Central memory CD4-positive, alpha-beta T cell (primary cell): ENCODE measurements at regions not wholly inside any gene's neighbourhood (a gene's known extent, or its start where the extent isn't known, plus 50 kb on each side); places are given as distances from the start of the nearest gene placed in this dataset.
"Not testable (repeated sequence)": the region's sequence is repeated elsewhere in the genome, so short reads cannot be mapped to it uniquely, and the experiment has no call there.

Source experiments
- DNase-seq: peaks from one replicate; pipeline ENCODE4 v3.0.0; 2022

GRCh38 chr1:70674941-70675685 is 264.0 kb downstream of the CTH start:
- no peak for DNase-seq

GRCh38 chr1:70675737-70676156 is 264.7 kb downstream of the CTH start:
- no peak for DNase-seq

- DNase-seq, result peak; percentile 18
These were observed 274.5 kb downstream of the CTH start for GRCh38 chr1:70685300-70686286.

GRCh38 chr1:70688580-70688979 is 277.5 kb downstream of the CTH start:
- no peak for DNase-seq

GRCh38 chr1:70706381-70707037 is 295.4 kb downstream of the CTH start:
- no peak for DNase-seq

- DNase-seq, result no peak
These were observed 296.1 kb downstream of the CTH start for GRCh38 chr1:70707214-70707613.

- DNase-seq, result no peak
These were observed 303.1 kb downstream of the CTH start for GRCh38 chr1:70714149-70714548.

GRCh38 chr1:70717211-70717610 is 306.1 kb downstream of the CTH start:
- no peak for DNase-seq

- no peak for DNase-seq
These were observed 306.6 kb downstream of the CTH start for GRCh38 chr1:70717656-70718055.

GRCh38 chr1:70718086-70718630 is 307.1 kb downstream of the CTH start:
- DNase-seq, result no peak

GRCh38 chr1:70719154-70719553 is 308.1 kb downstream of the CTH start:
- no peak for DNase-seq

- DNase-seq, result no peak
These were observed 309.0 kb downstream of the CTH start for GRCh38 chr1:70720109-70720508.

- DNase-seq, result no peak
These were observed 309.5 kb downstream of the CTH start for GRCh38 chr1:70720521-70720920.

GRCh38 chr1:70727886-70728489 is 316.9 kb downstream of the CTH start:
- no peak for DNase-seq

- DNase-seq, result not testable (repeated sequence)
These were observed 311.1 kb downstream of the PTGER3 start for GRCh38 chr1:70736518-70736917.

GRCh38 chr1:70737125-70737524 is 310.5 kb downstream of the PTGER3 start:
- no peak for DNase-seq

- DNase-seq, result no peak
These were observed 309.0 kb downstream of the PTGER3 start for GRCh38 chr1:70738624-70739023.

GRCh38 chr1:70745199-70745598 is 302.4 kb downstream of the PTGER3 start:
- no peak for DNase-seq

GRCh38 chr1:70746062-70746461 is 301.6 kb downstream of the PTGER3 start:
- not testable (repeated sequence) for DNase-seq

GRCh38 chr1:70747123-70747522 is 300.5 kb downstream of the PTGER3 start:
- DNase-seq, result not testable (repeated sequence)

GRCh38 chr1:70751676-70752287 is 295.8 kb downstream of the PTGER3 start:
- DNase-seq, result not testable (repeated sequence)

- DNase-seq, result no peak
These were observed 292.9 kb downstream of the PTGER3 start for GRCh38 chr1:70754701-70755100.
